ENCODE measurements at regions not wholly inside any gene's neighbourhood (a gene's known extent, or its start where the extent isn't known, plus 50 kb on each side); places are given as distances from the start of the nearest gene placed in this dataset.
"Not testable (repeated sequence)": the region's sequence is repeated elsewhere in the genome, so short reads cannot be mapped to it uniquely, and the experiment has no call there.

DNA sequence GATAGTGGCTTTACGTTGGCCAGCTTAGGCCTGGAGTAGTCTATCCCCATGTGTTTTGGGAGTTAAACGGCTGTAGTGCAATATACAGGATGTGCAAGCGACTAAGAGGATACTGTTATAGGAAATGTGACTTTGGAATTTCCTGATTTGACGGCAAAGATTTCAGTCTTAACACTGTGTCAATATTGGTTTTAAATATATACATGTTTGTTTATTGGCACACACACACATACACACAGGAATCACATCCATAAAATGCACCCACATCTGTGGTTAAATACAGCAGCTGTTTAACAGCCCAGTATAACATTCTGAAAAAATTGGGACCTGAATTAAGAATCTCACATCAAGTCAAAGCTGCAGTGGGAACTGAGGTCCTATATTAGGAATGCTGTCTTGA, 347.1 kb downstream of the TXNL1 start:
- Histone ChIP-seq H3K9me3 (ENCODE audit: low read depth, low read length) (no peaks in the 10 kb centered on the region), H3K36me3 (ENCODE audit: insufficient read depth, low read length) (no peaks in the 10 kb centered on the region), H3K27ac (no peak overlapping the region), H3K4me3 (no peak overlapping the region), H3K9ac (ENCODE audit: insufficient read length) (no peak overlapping the region)
- DNase-seq (ENCODE audit: low read depth, low spot score), result no peak
- TF ChIP-seq POLR2AphosphoS5 (IDR thresholded peaks at IDR 0.05; ENCODE audit: borderline replicate concordance, low read depth, low read length) (no peak), EZH2 (IDR thresholded peaks at IDR 0.05) (no peak), FOXP2 (optimal IDR thresholded peaks at IDR 0.05; ENCODE audit: control extremely low read depth, extremely low read length, insufficient read depth) (no peak)

DNA sequence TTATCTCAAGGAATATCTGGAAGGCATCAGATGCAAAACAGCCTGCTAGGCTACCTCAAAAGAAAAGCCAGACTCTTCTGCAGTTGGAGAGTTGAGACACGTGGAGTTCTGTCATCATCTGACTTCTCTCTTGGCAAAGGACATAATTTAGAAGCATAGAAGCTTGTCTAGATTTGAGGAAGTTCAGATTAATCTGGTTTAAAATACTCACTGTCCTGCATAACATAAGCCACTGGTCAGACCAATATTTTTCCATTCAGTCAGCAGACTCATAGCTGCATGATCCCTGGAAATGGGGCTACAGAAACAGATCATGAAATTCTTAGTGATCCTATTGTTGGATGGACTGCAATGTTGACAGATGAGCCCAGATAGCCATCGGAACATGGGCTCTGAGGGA, 349.0 kb downstream of the TXNL1 start:
- H3K4me3 ChIP-seq, result no peak overlapping the region
- H3K9ac ChIP-seq (ENCODE audit: insufficient read length), result no peak overlapping the region
- TF ChIP-seq FOXP2 (optimal IDR thresholded peaks at IDR 0.05; ENCODE audit: control extremely low read depth, extremely low read length, insufficient read depth) (no peak), POLR2AphosphoS5 (IDR thresholded peaks at IDR 0.05; ENCODE audit: borderline replicate concordance, low read depth, low read length) (no peak), EZH2 (IDR thresholded peaks at IDR 0.05) (no peak)
- no peak for DNase-seq (ENCODE audit: low read depth, low spot score)
- no peaks in the 10 kb centered on the region for H3K36me3 ChIP-seq (ENCODE audit: insufficient read depth, low read length)
- no peaks in the 10 kb centered on the region for H3K9me3 ChIP-seq (ENCODE audit: low read depth, low read length)
- no peak overlapping the region for H3K27ac ChIP-seq

DNA sequence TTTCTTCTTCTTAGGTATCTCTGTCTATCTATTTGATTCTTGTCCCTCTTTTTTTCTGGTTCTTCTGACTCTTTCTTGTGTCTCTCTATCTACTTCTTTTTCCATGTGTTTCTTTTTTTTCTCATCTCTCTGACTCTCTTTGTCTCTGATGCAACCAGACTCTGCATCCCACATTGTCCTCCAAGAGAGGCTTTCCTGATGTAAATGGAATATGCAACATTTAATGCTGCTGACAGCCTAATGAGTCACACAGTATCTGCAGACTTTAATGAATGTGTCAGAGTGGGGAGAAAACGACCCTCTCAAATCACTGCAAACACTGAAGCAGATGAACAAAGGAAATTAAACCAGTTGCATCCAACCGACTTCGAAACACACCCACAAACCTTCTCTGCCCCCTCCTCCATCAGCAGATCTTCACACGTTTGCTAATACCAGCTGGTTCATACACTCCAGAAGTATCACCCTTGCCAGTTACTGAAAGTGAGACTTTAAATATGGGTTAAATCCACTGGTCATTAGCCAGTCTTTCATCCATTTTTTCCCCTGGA, 351.5 kb downstream of the TXNL1 start:
- no peak for DNase-seq (ENCODE audit: low read depth, low spot score)
- Histone ChIP-seq H3K9ac (ENCODE audit: insufficient read length) (no peak overlapping the region), H3K4me3 (no peak overlapping the region), H3K27ac (no peak overlapping the region), H3K36me3 (ENCODE audit: insufficient read depth, low read length) (no peaks in the 10 kb centered on the region), H3K9me3 (ENCODE audit: low read depth, low read length) (no peaks in the 10 kb centered on the region)
- TF ChIP-seq EZH2 (IDR thresholded peaks at IDR 0.05) (no peak), FOXP2 (optimal IDR thresholded peaks at IDR 0.05; ENCODE audit: control extremely low read depth, extremely low read length, insufficient read depth) (no peak), POLR2AphosphoS5 (IDR thresholded peaks at IDR 0.05; ENCODE audit: borderline replicate concordance, low read depth, low read length) (no peak)

DNA sequence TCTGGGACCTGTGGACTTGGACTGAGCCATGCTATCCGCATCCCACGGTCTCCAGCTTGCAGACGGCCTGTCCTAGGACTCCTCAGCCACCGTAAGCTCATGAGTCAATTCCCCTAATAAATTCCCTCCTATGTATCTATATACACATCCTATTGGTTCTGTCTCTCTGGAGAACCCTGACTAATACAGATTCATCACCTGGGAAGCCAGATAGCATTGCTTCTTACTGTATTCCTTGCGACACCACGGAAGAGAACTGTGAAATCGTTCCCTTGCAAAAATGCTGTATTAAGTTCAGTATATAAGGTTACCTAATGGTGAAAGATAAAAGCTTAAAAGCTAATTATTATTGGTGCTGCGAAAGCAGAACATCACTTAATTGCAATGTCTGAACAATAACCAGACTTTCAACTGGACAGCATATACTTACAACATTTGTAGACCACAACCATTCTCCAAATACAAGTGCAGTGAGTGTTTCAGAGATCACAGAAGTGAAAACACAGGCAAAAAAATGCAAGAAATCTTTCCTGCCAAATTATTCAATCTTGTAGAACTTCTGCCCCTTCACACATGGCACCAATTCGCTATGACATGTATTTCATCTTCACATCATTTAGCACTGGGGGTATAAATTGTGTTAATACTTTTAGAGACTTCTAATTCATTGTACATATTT, 352.9 kb downstream of the TXNL1 start:
- TF ChIP-seq EZH2 (IDR thresholded peaks at IDR 0.05) (no peak), POLR2AphosphoS5 (IDR thresholded peaks at IDR 0.05; ENCODE audit: borderline replicate concordance, low read depth, low read length) (no peak), FOXP2 (optimal IDR thresholded peaks at IDR 0.05; ENCODE audit: control extremely low read depth, extremely low read length, insufficient read depth) (no peak)
- no peaks in the 10 kb centered on the region for H3K9me3 ChIP-seq (ENCODE audit: low read depth, low read length)
- H3K9ac ChIP-seq (ENCODE audit: insufficient read length), result no peak overlapping the region
- no peak overlapping the region for H3K27ac ChIP-seq
- no peak for DNase-seq (ENCODE audit: low read depth, low spot score)
- no peaks in the 10 kb centered on the region for H3K36me3 ChIP-seq (ENCODE audit: insufficient read depth, low read length)
- H3K4me3 ChIP-seq, result no peak overlapping the region

DNA sequence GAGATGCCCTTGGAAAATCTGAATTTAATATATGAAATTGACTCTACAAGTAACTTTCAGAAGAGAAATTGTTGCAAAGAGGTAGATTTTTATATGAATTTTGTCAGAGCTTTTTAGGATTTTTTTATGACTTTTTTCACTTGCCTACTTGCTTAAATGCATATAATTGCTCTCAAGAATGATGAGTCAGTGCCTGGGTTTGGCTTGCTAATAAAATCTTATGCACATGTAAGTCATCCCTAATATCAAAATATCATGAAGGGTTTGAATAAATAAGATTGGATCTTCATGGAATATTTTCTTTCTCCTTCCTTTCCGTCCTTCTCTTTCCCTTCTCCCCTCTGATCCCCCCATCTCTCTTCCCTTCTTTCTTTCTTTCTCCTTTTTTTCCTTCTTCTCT, 354.1 kb downstream of the TXNL1 start:
- Histone ChIP-seq H3K4me3 (no peak overlapping the region), H3K27ac (no peak overlapping the region), H3K9me3 (ENCODE audit: low read depth, low read length) (no peaks in the 10 kb centered on the region), H3K9ac (ENCODE audit: insufficient read length) (no peak overlapping the region), H3K36me3 (ENCODE audit: insufficient read depth, low read length) (no peaks in the 10 kb centered on the region)
- TF ChIP-seq POLR2AphosphoS5 (IDR thresholded peaks at IDR 0.05; ENCODE audit: borderline replicate concordance, low read depth, low read length) (no peak), FOXP2 (optimal IDR thresholded peaks at IDR 0.05; ENCODE audit: control extremely low read depth, extremely low read length, insufficient read depth) (no peak), EZH2 (IDR thresholded peaks at IDR 0.05) (no peak)
- no peak for DNase-seq (ENCODE audit: low read depth, low spot score)

DNA sequence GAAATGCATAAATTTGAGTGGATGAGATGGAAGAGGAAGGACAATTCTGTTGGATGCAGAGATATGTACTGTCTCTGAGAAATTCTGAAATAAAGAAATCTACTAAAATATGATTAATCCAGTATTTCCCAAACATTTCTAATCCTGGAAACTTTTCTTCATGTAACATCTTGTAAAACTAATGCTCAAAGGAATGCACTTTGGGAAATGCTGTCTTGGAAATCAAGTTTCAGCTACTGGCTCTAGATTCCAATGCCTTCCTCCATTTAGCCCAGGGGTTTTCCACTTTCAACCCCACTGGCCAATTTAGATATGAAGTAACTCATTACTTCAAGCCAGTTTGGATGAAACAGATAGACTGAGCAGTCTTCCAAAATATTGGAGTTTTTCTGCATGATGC, 355.1 kb downstream of the TXNL1 start:
- no peak for DNase-seq (ENCODE audit: low read depth, low spot score)
- Histone ChIP-seq H3K36me3 (ENCODE audit: insufficient read depth, low read length) (no peaks in the 10 kb centered on the region), H3K9ac (ENCODE audit: insufficient read length) (no peak overlapping the region), H3K27ac (no peak overlapping the region), H3K4me3 (no peak overlapping the region), H3K9me3 (ENCODE audit: low read depth, low read length) (no peaks in the 10 kb centered on the region)
- TF ChIP-seq FOXP2 (optimal IDR thresholded peaks at IDR 0.05; ENCODE audit: control extremely low read depth, extremely low read length, insufficient read depth) (no peak), POLR2AphosphoS5 (IDR thresholded peaks at IDR 0.05; ENCODE audit: borderline replicate concordance, low read depth, low read length) (no peak), EZH2 (IDR thresholded peaks at IDR 0.05) (no peak)

DNA sequence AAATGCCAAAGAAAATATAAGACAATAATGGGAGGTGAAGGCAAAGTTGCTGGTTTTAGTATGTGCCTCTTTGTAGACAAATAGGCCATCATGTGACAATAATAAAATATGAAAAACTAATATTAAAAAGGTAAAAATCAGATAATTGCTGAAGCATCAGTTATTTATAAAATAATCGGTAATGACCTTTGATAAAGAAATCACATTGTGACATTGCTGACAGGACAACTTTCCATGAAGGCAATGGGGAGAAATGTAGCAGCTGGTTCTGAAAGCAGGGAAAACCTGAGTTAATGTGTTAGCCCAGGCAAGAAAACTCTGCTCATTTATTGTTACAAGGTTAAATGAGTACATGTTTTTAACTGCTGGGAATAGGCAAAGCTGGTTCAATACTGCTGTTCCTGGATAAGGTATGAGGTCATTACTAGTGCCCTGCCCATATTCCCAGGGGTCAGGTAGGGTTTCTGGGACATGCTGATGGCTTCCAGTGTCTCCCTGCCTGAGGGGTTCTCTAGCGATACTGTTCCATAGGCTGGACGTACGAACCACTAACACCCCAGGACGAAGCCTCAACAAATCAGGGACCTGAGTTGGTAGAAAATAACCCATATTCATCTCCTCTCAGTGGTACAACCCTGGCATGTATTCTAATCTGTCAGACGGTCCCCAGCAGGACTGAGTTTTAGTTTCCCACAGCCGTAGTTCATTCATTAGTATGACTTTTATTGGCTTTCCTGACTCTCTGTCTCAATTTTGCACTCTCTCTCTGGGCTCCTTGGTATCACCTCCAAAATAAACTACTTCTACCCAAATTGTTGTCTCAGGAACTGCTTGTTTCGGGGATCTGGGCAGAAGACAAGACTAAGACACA, 355.9 kb downstream of the TXNL1 start:
- Histone ChIP-seq H3K27ac (no peak overlapping the region), H3K9me3 (ENCODE audit: low read depth, low read length) (no peaks in the 10 kb centered on the region), H3K9ac (ENCODE audit: insufficient read length) (no peak overlapping the region), H3K36me3 (ENCODE audit: insufficient read depth, low read length) (no peaks in the 10 kb centered on the region), H3K4me3 (no peak overlapping the region)
- DNase-seq (ENCODE audit: low read depth, low spot score), result no peak
- no peak for TF ChIP-seq EZH2 (IDR thresholded peaks at IDR 0.05)
- TF ChIP-seq FOXP2 (optimal IDR thresholded peaks at IDR 0.05; ENCODE audit: control extremely low read depth, extremely low read length, insufficient read depth), result no peak
- TF ChIP-seq POLR2AphosphoS5 (IDR thresholded peaks at IDR 0.05; ENCODE audit: borderline replicate concordance, low read depth, low read length), result no peak

DNA sequence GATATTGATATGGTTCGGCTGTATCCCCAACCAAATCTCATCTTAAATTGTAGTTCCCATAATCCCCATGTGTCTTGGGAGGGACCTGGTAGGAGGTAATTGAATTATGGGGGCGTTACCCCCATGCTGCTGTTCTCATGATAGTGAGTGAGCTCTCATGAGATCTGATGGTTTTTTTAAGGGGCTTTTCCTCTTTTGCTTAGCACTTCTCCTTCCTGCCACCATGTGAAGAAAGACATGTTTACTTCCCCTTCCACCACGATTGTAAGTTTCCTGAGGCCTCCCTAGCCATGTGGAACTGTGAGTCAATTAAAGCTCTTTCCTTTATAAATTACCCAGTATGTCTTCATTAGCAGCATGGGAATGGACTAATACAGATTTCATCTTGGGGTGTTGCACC, 358.6 kb downstream of the TXNL1 start:
- H3K27ac ChIP-seq; H3K4me3 ChIP-seq; DNase-seq (ENCODE audit: low read depth, low spot score): not testable (repeated sequence)

More for the DNA sequence above, 358.6 kb downstream of the TXNL1 start:
- not testable (repeated sequence) for H3K36me3 ChIP-seq (ENCODE audit: insufficient read depth, low read length); H3K9ac ChIP-seq (ENCODE audit: insufficient read length); H3K9me3 ChIP-seq (ENCODE audit: low read depth, low read length)

Measured in SK-N-MC (cell line).